MM.1S (cell line): ENCODE measurements at regions not wholly inside any gene's neighbourhood (a gene's known extent, or its start where the extent isn't known, plus 50 kb on each side); places are given as distances from the start of the nearest gene placed in this dataset.

Source experiments
- CTCF ChIP-seq: fragments of 300-600 bp; sonication (generic); IDR thresholded peaks from 2 replicates; pipeline ENCODE4 v1.5.1; 2016; ENCODE audit warnings: antibody characterized with exemption, low read length, mixed read lengths
- EZH2 ChIP-seq: fragments of 300-600 bp; sonication (generic); optimal IDR thresholded peaks from 2 replicates; pipeline ENCODE3; 2017; ENCODE audit warnings: low read depth, mild to moderate bottlenecking, antibody characterized with exemption, low read length, mixed read lengths
- EZH2phosphoT487 ChIP-seq: fragments of 300-600 bp; sonication (generic); IDR thresholded peaks from 2 replicates; pipeline ENCODE4 v1.6.1; 2018; ENCODE audit warnings: antibody characterized with exemption, low read length

- no peak for TF ChIP-seq EZH2
- TF ChIP-seq CTCF: no peak
- no peak for TF ChIP-seq EZH2phosphoT487
These were observed 1655.4 kb upstream of the NUDT12 start for GRCh38 chr5:105218018-105218417.
